CD8-positive, alpha-beta memory T cell (primary cell): ENCODE measurements at regions not wholly inside any gene's neighbourhood (a gene's known extent, or its start where the extent isn't known, plus 50 kb on each side); places are given as distances from the start of the nearest gene placed in this dataset.

Source experiments
- CTCF ChIA-PET: fragments of 350-600 bp; sonication (Branson Sonifier 250); formaldehyde crosslinking; loops from one replicate; lab custom pipeline; 2021; ENCODE audit warnings: antibody characterized with exemption; lab: Charles Lee
- POLR2A ChIA-PET: fragments of 350-600 bp; sonication (Branson Sonifier 250); formaldehyde crosslinking; loops from one replicate; lab custom pipeline; 2021; ENCODE audit warnings: antibody characterized with exemption; lab: Charles Lee
- DNase-seq, 5 donors: peaks; one replicate each; pipeline versions ENCODE4 v3.0.0 to v3.0.0-alpha.2; 2020 to 2022; ENCODE audit warnings: mixed read lengths in 1 of 5
- H3K27ac ChIP-seq: one replicate; pipeline ENCODE4 v1.7.0; 2013; ENCODE audit warnings: low read depth, mild to moderate bottlenecking, low read length, moderate library complexity
- H3K27me3 ChIP-seq: 2 replicates; pipeline ENCODE4 v1.7.0; 2013; ENCODE audit warnings: low read length, mild to moderate bottlenecking; ENCODE audit not compliant: insufficient read depth, poor library complexity, severe bottlenecking
- H3K36me3 ChIP-seq: 2 replicates; pipeline ENCODE4 v1.7.0; 2013; ENCODE audit warnings: mild to moderate bottlenecking, low read length, moderate library complexity; ENCODE audit not compliant: insufficient read depth
- H3K4me1 ChIP-seq: 2 replicates; pipeline ENCODE4 v1.7.0; 2013; ENCODE audit warnings: mild to moderate bottlenecking, low read length, moderate library complexity; ENCODE audit not compliant: insufficient read depth
- H3K4me3 ChIP-seq: 2 replicates; pipeline ENCODE4 v1.7.0; 2013; ENCODE audit warnings: mild to moderate bottlenecking, low read length
- H3K9me3 ChIP-seq: 2 replicates; pipeline ENCODE4 v1.7.0; 2013; ENCODE audit warnings: mild to moderate bottlenecking, low read length
- H3K27ac Mint-ChIP-seq, 8 donors: one replicate each; pipeline ENCODE4 v1.8.0; 2020 to 2021; ENCODE audit warnings: mixed read lengths in 8 of 8, mild to moderate bottlenecking in 6 of 8, inconsistent platforms in 3 of 8, moderate library complexity in 3 of 8
- H3K27me3 Mint-ChIP-seq, 2 donors: one replicate each; pipeline ENCODE4 v1.8.0; 2020 to 2021; ENCODE audit warnings: mixed read lengths in 2 of 2, mild to moderate bottlenecking in 1 of 2, moderate library complexity in 1 of 2
- H3K36me3 Mint-ChIP-seq, 3 donors: one replicate each; pipeline ENCODE4 v1.8.0; 2020 to 2021; ENCODE audit warnings: mixed read lengths in 3 of 3, inconsistent platforms in 1 of 3, mild to moderate bottlenecking in 1 of 3
- H3K4me1 Mint-ChIP-seq, 3 donors: one replicate each; pipeline ENCODE4 v1.8.0; 2020 to 2021; ENCODE audit warnings: mixed read lengths in 3 of 3, inconsistent platforms in 1 of 3, mild to moderate bottlenecking in 1 of 3
- H3K4me3 Mint-ChIP-seq, 7 donors: one replicate each; pipeline ENCODE4 v1.8.0; 2020 to 2021; ENCODE audit warnings: mixed read lengths in 7 of 7, mild to moderate bottlenecking in 6 of 7, moderate library complexity in 4 of 7, inconsistent platforms in 2 of 7
- H3K9me3 Mint-ChIP-seq, 5 donors: one replicate each; pipeline ENCODE4 v1.8.0; 2020 to 2022; ENCODE audit warnings: mixed read lengths in 5 of 5, mild to moderate bottlenecking in 3 of 5, moderate library complexity in 2 of 5, inconsistent platforms in 1 of 5

DNA sequence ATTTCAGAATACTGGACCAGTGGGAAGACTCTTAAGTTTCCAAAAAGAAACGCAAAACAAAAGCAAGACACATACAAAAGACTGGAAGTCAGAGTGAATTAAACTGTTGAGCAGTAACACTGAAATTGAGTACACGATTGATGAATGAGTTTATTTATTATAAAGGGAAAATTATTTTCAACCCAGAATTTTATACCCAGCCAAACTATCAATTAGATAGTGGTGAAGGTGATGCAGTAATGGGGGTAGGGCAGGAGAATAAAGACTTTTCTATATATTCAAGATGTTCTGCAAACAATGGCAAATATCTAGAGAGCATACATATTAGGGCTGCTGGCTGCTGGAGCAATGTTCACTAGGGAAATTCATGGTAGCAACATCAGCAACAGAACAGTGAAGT is 143.7 kb upstream of the NPVF start:
- Histone ChIP-seq H3K9me3 (no peaks in the 10 kb centered on the region), H3K27me3 (no peaks in the 10 kb centered on the region), H3K36me3 (no peaks in the 10 kb centered on the region), H3K27ac (no peak overlapping the region), H3K4me1 (no peaks in the 10 kb centered on the region), H3K4me3 (no peak overlapping the region)
- POLR2A ChIA-PET, result no interaction called here
- Mint-ChIP-seq H3K4me3 (no peak overlapping the region), H3K4me1 (no peaks in the 10 kb centered on the region), H3K36me3 (no peaks in the 10 kb centered on the region), H3K9me3 (peaks cover 3 to 12% (median 5%) of the 10 kb centered on the region in 5 donors), H3K27me3 (peaks cover 2 to 25% of the 10 kb centered on the region in 2 donors), H3K27ac (no peak overlapping the region)
- DNase-seq, result no peak
- CTCF ChIA-PET, result no interaction called here

DNA sequence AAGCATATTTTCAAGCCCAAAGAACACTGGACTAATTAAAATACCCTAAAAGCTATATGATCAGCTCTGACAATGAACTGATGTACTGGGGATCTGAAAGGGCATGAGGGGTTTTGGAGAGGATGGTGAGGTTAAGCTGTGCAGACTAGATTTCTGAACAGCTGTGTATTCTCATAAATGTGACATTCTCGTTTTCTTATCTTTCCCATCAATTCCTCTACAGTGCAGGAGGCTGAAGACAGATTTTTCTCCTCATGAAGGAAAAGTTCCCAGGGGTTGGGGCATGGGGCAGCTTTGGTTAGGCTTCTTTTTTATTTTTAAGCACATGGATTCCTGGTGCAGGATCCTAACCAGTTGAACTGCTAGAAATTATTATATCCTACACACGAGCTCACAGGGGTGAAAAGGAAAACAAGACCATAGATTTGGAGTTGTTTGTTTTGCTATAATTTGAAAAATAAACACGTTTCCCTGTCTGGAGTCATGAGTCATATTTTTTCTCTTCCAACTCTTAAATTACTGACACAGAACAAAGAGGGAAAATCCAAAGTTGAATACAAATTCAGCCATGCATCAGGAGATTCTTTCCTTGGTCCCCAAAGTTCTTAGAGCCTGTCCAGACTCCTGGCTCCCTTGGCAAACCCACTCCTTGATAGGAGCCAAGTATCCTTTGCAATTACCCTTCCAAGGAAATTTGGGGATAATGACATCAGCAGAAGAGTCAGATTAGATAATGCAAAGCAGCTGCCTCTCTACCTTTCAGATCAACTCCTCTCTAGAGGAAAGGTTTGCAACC is 147.7 kb upstream of the NPVF start:
- Histone ChIP-seq H3K4me1 (no peaks in the 10 kb centered on the region), H3K9me3 (no peaks in the 10 kb centered on the region), H3K4me3 (no peak overlapping the region), H3K27me3 (no peaks in the 10 kb centered on the region), H3K36me3 (no peaks in the 10 kb centered on the region), H3K27ac (no peak overlapping the region)
- Mint-ChIP-seq H3K4me1 (no peaks in the 10 kb centered on the region), H3K27me3 (peaks cover 4 to 15% of the 10 kb centered on the region in 2 donors), H3K4me3 (no peak overlapping the region), H3K27ac (no peak overlapping the region), H3K36me3 (no peaks in the 10 kb centered on the region), H3K9me3 (peaks cover 3 to 12% (median 5%) of the 10 kb centered on the region in 5 donors)
- CTCF ChIA-PET, result no interaction called here
- POLR2A ChIA-PET, result no interaction called here
- DNase-seq, result no peak

DNA sequence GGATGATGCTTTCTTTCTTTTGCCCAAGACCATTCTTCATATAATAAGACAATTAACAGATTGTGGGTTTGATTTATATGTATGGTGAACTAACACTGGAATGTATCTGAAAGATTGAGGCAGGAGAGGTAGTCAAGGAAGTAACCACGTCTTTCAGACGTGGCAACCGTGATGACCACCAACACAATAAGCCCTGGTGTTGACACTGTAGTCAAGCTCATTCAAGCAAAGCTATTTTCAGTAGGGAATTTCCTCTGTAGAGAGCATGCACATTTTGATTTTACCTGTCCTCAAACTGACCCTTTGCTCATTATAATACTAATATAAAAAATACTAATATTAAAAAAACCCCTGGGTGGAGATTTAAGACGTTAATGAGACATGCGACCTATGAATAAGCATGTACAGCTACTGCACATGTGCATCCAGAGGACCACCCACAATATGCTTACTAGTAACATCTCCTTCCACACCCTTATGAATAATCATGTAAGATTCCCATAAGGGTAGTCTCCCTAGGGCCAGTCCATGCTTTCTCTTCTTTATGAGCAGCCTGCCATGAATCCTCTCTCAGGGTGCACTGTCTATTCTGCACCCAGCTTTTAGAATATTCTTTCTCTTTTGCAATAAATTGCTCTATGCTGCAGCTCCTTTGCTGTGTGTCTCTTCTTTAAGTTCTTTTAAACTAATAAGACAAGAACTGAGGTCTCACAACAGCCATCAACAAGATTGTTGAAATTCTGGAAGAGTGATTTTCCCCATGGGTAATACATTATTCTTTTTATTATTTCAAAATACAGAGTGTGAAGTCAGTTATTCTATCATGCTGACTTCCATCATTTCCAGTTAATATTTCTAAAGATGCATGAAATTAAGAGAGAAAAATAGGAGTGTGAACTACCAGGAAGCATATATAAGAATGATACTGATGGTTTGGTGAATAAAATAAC is 151.3 kb upstream of the NPVF start:
- Mint-ChIP-seq H3K4me3 (no peak overlapping the region), H3K4me1 (no peaks in the 10 kb centered on the region), H3K27ac (no peak overlapping the region), H3K36me3 (no peaks in the 10 kb centered on the region), H3K27me3 (peaks cover 4 to 30% of the 10 kb centered on the region in 2 donors), H3K9me3 (no peaks in the 10 kb centered on the region)
- H3K4me3 ChIP-seq, result no peak overlapping the region
- no peaks in the 10 kb centered on the region for H3K4me1 ChIP-seq
- no peak overlapping the region for H3K27ac ChIP-seq
- no peaks in the 10 kb centered on the region for H3K27me3 ChIP-seq
- H3K9me3 ChIP-seq, result no peaks in the 10 kb centered on the region
- no peaks in the 10 kb centered on the region for H3K36me3 ChIP-seq
- DNase-seq, result no peak
- ChIA-PET POLR2A (no interaction called here), CTCF (no interaction called here)

DNA sequence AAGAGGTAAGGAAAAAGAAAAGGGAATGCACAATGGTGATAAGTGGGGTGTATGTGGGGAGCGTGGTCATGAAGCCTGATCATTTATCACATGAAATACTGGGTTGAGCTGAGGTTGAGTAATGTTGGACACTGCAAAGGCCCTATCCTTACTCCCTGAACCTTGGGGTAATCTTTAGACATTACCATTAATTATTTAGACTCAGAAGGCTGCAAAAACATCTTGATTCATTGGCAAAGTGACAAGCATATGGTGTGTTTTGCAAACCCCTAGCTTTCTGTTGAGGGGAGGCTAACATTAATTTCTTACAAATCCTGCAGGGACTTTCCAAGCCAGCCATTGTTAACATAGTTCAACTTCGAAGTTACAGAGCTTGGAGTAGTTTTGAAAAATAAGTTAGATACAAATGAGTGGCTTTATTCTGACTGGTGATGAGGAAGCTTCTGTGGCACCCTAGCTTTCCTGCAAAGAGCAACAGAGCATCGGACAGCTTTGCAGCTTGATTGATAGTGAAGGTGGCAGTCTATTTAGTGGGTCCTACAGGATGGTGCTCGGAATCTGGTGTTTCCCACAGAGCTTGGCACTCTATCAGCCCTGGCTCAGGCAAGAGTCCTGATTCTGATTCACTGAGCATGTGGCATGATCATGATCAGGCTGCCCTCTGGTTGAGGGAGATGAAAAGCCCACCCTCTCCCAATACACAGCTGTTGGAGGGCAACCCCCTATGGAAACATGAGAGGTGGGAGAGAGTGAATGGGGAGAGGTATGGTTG is 153.7 kb upstream of the NPVF start:
- Mint-ChIP-seq H3K27me3 (peaks cover 2 to 32% of the 10 kb centered on the region in 2 donors), H3K4me1 (no peaks in the 10 kb centered on the region), H3K27ac (no peak overlapping the region), H3K4me3 (peak overlapping the region in 1 of 7 donors; percentile 49), H3K9me3 (peaks cover 0 to under 1% (median 0%) of the 10 kb centered on the region in 5 donors), H3K36me3 (no peaks in the 10 kb centered on the region)
- no peak overlapping the region for H3K4me3 ChIP-seq
- DNase-seq, result no peak
- no peak overlapping the region for H3K27ac ChIP-seq
- ChIA-PET POLR2A (no interaction called here), CTCF (no interaction called here)
- no peaks in the 10 kb centered on the region for H3K9me3 ChIP-seq
- H3K4me1 ChIP-seq, result no peaks in the 10 kb centered on the region
- no peaks in the 10 kb centered on the region for H3K27me3 ChIP-seq
- no peaks in the 10 kb centered on the region for H3K36me3 ChIP-seq

DNA sequence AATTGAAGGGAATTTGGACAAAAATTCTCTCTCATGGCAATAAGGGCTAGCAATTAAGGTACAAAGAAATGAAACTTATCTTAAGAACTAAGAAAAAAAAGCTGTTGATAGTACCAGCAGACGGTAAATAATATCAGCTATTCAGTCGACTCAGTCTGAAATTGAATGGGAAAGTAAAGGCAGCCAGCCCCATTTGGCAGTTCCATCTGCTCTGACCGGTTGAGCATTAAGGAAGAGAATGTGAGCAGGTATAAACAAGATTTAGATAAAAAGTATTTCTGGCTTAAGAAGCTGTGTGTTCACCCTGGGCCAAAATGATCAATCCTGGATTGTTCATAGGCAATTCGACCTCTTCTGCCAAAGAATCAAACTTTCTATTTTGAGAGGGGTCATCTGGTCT is 154.6 kb upstream of the NPVF start:
- Histone ChIP-seq H3K27ac (no peak overlapping the region), H3K4me3 (no peak overlapping the region), H3K36me3 (no peaks in the 10 kb centered on the region), H3K4me1 (no peaks in the 10 kb centered on the region), H3K27me3 (no peaks in the 10 kb centered on the region), H3K9me3 (no peaks in the 10 kb centered on the region)
- Mint-ChIP-seq H3K4me1 (no peaks in the 10 kb centered on the region), H3K4me3 (no peak overlapping the region), H3K27me3 (peaks cover 2 to 32% of the 10 kb centered on the region in 2 donors), H3K9me3 (peaks cover 0 to 1% (median 0%) of the 10 kb centered on the region in 5 donors), H3K27ac (no peak overlapping the region), H3K36me3 (no peaks in the 10 kb centered on the region)
- ChIA-PET CTCF (no interaction called here), POLR2A (no interaction called here)
- DNase-seq, result no peak

DNA sequence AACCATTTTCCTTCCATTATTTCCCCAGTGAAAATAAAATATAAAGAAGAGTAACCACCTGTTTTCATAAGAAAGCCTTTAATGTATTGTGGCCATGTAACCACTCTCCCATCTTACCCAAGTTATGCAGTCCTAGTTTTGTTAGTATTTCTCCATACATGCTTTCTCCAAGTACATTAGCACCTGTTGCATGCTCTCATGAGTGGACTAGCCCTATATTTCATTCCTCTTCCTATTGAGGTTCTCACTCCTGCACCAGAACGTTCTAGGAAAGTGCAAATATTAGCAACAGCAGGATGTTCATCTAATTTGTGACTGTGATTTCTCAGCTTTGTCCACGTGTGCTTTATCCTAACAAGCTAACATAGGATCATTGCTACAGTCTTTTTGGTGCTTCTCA is 155.1 kb upstream of the NPVF start:
- Histone ChIP-seq H3K27me3 (no peaks in the 10 kb centered on the region), H3K4me1 (no peaks in the 10 kb centered on the region), H3K4me3 (no peak overlapping the region), H3K9me3 (no peaks in the 10 kb centered on the region), H3K27ac (no peak overlapping the region), H3K36me3 (no peaks in the 10 kb centered on the region)
- Mint-ChIP-seq H3K4me3 (no peak overlapping the region), H3K27ac (no peak overlapping the region), H3K27me3 (peaks cover 0 to 32% of the 10 kb centered on the region in 2 donors), H3K36me3 (no peaks in the 10 kb centered on the region), H3K9me3 (peaks cover 0 to 1% (median 0%) of the 10 kb centered on the region in 5 donors), H3K4me1 (no peaks in the 10 kb centered on the region)
- DNase-seq, result no peak
- POLR2A ChIA-PET, result no interaction called here
- CTCF ChIA-PET, result interaction anchor here (0.8 kb wide), 1 partner anchor 9 kb away, joined by 3 read pairs; no protein-coding TSS in a partner anchor

DNA sequence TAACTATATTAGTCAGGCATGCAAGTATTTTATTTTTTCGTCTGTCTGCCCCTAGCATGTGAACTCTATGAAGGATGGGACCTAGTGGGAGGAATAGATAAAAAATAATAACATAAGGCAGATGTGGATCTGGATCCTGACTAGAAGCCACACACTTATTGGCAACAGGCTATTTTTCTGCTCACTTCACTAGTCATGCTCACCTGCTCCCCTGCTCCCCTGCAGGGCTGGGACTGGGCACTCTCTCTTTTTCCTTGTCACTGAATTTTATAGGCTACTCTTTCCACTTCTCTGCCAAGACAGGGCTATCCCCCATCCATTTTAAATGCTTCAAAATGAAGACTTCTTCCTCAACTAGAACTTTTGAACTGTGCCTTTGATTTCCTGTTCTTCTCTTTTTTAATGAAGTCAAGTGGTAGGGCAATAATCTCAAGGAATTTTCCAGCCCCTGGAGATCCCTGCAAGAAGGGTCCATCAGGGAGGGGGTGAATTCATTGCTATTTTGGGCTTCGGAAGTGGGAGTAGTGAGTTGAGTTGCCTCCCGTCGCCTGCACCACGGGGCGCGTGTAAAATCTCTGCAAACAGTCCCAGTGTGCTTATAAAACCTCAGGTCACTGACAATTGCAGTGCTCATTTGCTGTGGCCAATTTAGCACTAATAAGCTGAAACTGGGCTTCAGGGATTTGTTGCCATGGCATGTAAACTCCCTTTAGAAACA is 156.7 kb upstream of the NPVF start:
- H3K27ac Mint-ChIP-seq, result no peak overlapping the region
- H3K4me1 Mint-ChIP-seq, result no peaks in the 10 kb centered on the region
- ChIA-PET POLR2A (no interaction called here), CTCF (no interaction called here)
- H3K27me3 Mint-ChIP-seq, result peaks cover 0 to 33% of the 10 kb centered on the region in 2 donors
- Histone ChIP-seq H3K27me3 (no peaks in the 10 kb centered on the region), H3K27ac (no peak overlapping the region), H3K4me3 (no peak overlapping the region), H3K4me1 (no peaks in the 10 kb centered on the region), H3K9me3 (no peaks in the 10 kb centered on the region), H3K36me3 (no peaks in the 10 kb centered on the region)
- no peaks in the 10 kb centered on the region for H3K36me3 Mint-ChIP-seq
- no peak for DNase-seq
- peaks cover 0 to 1% (median 0%) of the 10 kb centered on the region in 5 donors for H3K9me3 Mint-ChIP-seq
- H3K4me3 Mint-ChIP-seq, result no peak overlapping the region
